NB4 (cell line): ENCODE measurements at regions not wholly inside any gene's neighbourhood (a gene's known extent, or its start where the extent isn't known, plus 50 kb on each side); places are given as distances from the start of the nearest gene placed in this dataset.

Experiments
- DNase-seq: peaks from one replicate; pipeline ENCODE4 v3.0.0; 2010; ENCODE audit warnings: low read depth
- H3K4me3 ChIP-seq: one replicate; pipeline ENCODE4 v1.5.1; 2011; ENCODE audit warnings: mild to moderate bottlenecking, low read depth, low read length, moderate library complexity
- CTCF ChIP-seq: IDR thresholded peaks from one replicate; pipeline ENCODE4 v1.5.1; 2012; ENCODE audit warnings: low read depth, low read length
- MAX ChIP-seq: IDR thresholded peaks from 2 replicates; pipeline ENCODE4 v1.6.1; 2011; ENCODE audit warnings: low read depth, low read length
- MYC ChIP-seq: IDR thresholded peaks from 2 replicates; pipeline ENCODE4 v1.6.1; 2011; ENCODE audit warnings: low read depth, low read length
- POLR2A ChIP-seq: IDR thresholded peaks from 2 replicates; pipeline ENCODE4 v1.6.1; 2011; ENCODE audit warnings: mild to moderate bottlenecking; ENCODE audit not compliant: insufficient read length; ENCODE audit errors: extremely low read depth

DNA sequence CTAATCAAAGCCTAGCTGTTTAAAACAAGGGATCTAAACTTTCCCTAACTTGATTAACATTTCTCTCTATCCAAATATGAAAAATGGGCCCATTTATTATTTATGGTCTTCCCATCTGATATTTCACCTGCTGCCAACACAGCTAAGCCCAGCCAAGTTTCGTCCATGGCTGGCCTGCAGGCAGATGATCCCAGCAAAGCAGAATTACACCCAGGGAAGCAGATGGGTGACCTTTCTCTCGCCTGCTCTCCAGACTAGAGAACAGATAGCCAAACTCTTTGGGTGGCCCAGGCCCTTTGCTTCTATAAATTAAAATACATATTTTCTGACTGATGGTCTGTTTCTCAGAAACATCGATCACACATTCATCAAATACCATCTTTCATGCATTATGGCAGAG is 1038.8 kb downstream of the AGBL1 start:
- TF ChIP-seq MYC, result no peak
- TF ChIP-seq CTCF, result no peak
- no peak for TF ChIP-seq MAX
- no peak for TF ChIP-seq POLR2A
- DNase-seq, result no peak
- no peak overlapping the region for H3K4me3 ChIP-seq

DNA sequence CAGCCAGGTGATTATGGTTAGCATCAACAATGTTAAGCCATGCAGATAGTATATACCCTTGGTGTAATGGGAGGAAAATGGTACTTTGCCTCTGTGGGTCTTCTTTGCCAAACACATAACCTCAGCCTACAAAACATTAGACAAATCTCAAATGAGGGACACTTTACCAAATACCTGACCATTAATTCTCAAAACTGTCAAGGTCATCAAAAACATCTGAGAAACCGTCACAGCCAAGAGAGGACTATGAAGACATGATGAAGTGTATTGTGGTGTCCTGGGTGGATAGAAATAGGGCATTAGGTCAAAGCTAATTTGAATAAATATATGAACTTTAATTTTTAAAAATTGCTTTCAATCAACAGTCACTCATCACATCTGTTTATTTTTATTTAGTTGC is 1036.1 kb downstream of the AGBL1 start:
- no peak for TF ChIP-seq MYC
- TF ChIP-seq POLR2A, result no peak
- TF ChIP-seq CTCF, result no peak
- no peak for TF ChIP-seq MAX
- H3K4me3 ChIP-seq, result no peak overlapping the region
- DNase-seq, result no peak

GRCh38 chr15:87099916-87100315 is 1020.2 kb downstream of the AGBL1 start:
- no peak for DNase-seq
- H3K4me3 ChIP-seq, result no peak overlapping the region
- TF ChIP-seq POLR2A, result no peak
- TF ChIP-seq CTCF, result no peak
- TF ChIP-seq MYC, result no peak
- TF ChIP-seq MAX, result no peak

- no peak for DNase-seq
- no peak for TF ChIP-seq POLR2A
- TF ChIP-seq MAX, result no peak
- no peak for TF ChIP-seq MYC
- no peak for TF ChIP-seq CTCF
- no peak overlapping the region for H3K4me3 ChIP-seq
These were observed 1009.9 kb downstream of the AGBL1 start for GRCh38 chr15:87089551-87089950.

DNA sequence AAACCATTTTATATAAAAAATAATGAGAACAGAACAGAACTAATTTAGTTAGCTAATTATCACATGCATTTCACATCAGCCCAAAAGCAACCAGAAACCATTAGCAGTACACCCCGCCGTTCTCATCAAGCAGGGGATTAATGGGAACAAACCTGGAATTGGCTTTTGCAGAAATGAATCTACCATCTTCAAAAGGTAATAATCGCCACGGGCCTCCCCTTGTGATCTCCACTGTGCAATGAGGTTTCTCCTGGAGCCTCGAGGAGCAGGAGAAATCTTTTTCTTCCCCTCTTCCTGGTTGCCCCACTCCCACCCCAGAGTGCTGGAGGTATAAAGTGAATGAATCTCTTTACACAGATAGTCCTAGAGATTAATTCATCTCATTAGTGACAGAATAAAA is 1003.5 kb downstream of the AGBL1 start:
- TF ChIP-seq MAX, result no peak
- no peak for TF ChIP-seq MYC
- no peak for TF ChIP-seq POLR2A
- TF ChIP-seq CTCF, result no peak
- no peak for DNase-seq
- H3K4me3 ChIP-seq, result no peak overlapping the region

DNA sequence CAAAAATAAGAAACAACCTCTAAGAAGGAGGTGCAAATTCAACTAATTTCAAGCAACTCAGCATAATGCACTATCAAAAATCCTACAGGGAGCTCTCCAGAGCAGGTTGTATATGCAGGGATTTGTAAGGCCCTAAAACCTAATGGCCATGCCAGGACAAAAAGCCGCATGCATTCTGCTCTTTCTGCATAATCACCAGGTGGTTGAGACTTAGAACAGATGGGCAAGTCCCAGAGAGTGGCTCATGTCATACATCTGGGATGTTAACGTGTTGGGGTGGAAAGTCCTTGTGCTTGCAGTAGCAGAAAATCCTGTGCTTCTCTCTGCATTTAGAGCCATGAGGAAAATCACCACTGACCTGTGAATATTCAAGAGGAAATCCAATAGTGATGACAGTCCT is 1002.9 kb downstream of the AGBL1 start:
- no peak for TF ChIP-seq MYC
- TF ChIP-seq MAX, result no peak
- TF ChIP-seq CTCF, result no peak
- no peak for DNase-seq

More for the DNA sequence above, 1002.9 kb downstream of the AGBL1 start:
- H3K4me3 ChIP-seq, result no peak overlapping the region
